WTC11 (cell line): ENCODE measurements at regions not wholly inside any gene's neighbourhood (a gene's known extent, or its start where the extent isn't known, plus 50 kb on each side); places are given as distances from the start of the nearest gene placed in this dataset.

Experiments
- ATAC-seq: fragments of 200-7000 bp; cut with Tn5 transposase; 2 replicates; pipeline ENCODE4 v1.10.0; 2021; ENCODE audit warnings: mild to moderate bottlenecking, moderate library complexity
- CTCF ChIA-PET: fragments of 300-600 bp; sonication (Branson Sonifier 250); formaldehyde crosslinking; loops from one replicate; lab custom pipeline; 2021; ENCODE audit warnings: antibody characterized with exemption; lab: Charles Lee
- POLR2A ChIA-PET: fragments of 350-600 bp; sonication (Branson Sonifier 250); formaldehyde crosslinking; loops from one replicate; lab custom pipeline; 2021; ENCODE audit warnings: antibody characterized with exemption; lab: Charles Lee
- DNase-seq: peaks from one replicate; pipeline ENCODE4 v3.0.0; 2021; ENCODE audit warnings: low spot score
- H3K27ac Mint-ChIP-seq: 2 replicates; pipeline ENCODE4 v1.8.0; 2021; ENCODE audit warnings: mixed read lengths
- H3K27me3 Mint-ChIP-seq: 2 replicates; pipeline ENCODE4 v1.8.0; 2021; ENCODE audit warnings: low read depth, mild to moderate bottlenecking, moderate library complexity, mixed read lengths
- H3K36me3 Mint-ChIP-seq: 2 replicates; pipeline ENCODE4 v1.8.0; 2021; ENCODE audit warnings: mixed read lengths
- H3K4me1 Mint-ChIP-seq: 2 replicates; pipeline ENCODE4 v1.8.0; 2022; ENCODE audit warnings: mixed read lengths
- H3K4me3 Mint-ChIP-seq: 2 replicates; pipeline ENCODE4 v1.8.0; 2021; ENCODE audit warnings: mild to moderate bottlenecking, moderate library complexity, mixed read lengths
- H3K9me3 Mint-ChIP-seq: 2 replicates; pipeline ENCODE4 v1.8.0; 2021; ENCODE audit warnings: mixed read lengths
- CDX4 ChIP-seq: fragments of 250-450 bp; sonication (Bioruptor Pico); IDR thresholded peaks from 2 replicates; pipeline ENCODE4 v1.9.0; 2021; ENCODE audit warnings: moderate library complexity, mild to moderate bottlenecking, inconsistent platforms, borderline replicate concordance
- FOXK1 ChIP-seq: sonication (generic); formaldehyde crosslinking; IDR thresholded peaks from 2 replicates; pipeline ENCODE4 v1.8.0; 2022; ENCODE audit warnings: mild to moderate bottlenecking, moderate library complexity, missing genetic modification reagents
- GABPB1 ChIP-seq: sonication (generic); formaldehyde crosslinking; IDR thresholded peaks from 2 replicates; pipeline ENCODE4 v1.8.1; 2023; ENCODE audit warnings: mild to moderate bottlenecking, missing genetic modification reagents
- GRHL2 ChIP-seq: fragments of 250-450 bp; sonication (Bioruptor Pico); IDR thresholded peaks from 2 replicates; pipeline ENCODE4 v1.8.0; 2022; ENCODE audit warnings: mild to moderate bottlenecking, moderate library complexity; ENCODE audit not compliant: insufficient replicate concordance, severe bottlenecking
- HMGXB4 ChIP-seq: sonication (generic); formaldehyde crosslinking; IDR thresholded peaks from 2 replicates; pipeline ENCODE4 v1.8.1; 2023; ENCODE audit warnings: mild to moderate bottlenecking, moderate library complexity, missing genetic modification reagents
- IRF1 ChIP-seq: sonication (generic); formaldehyde crosslinking; IDR thresholded peaks from 2 replicates; pipeline ENCODE4 v1.8.0; 2023; ENCODE audit warnings: missing genetic modification reagents
- JUN ChIP-seq: sonication (generic); formaldehyde crosslinking; IDR thresholded peaks from 2 replicates; pipeline ENCODE4 v1.8.0; 2023; ENCODE audit warnings: mild to moderate bottlenecking, missing genetic modification reagents
- MLX ChIP-seq: sonication (generic); formaldehyde crosslinking; IDR thresholded peaks from 2 replicates; pipeline ENCODE4 v1.8.1; 2023; ENCODE audit warnings: mild to moderate bottlenecking, missing genetic modification reagents, moderate library complexity
- NR2C2 ChIP-seq: sonication (generic); formaldehyde crosslinking; IDR thresholded peaks from 2 replicates; pipeline ENCODE4 v1.8.0; 2022; ENCODE audit warnings: mild to moderate bottlenecking, missing genetic modification reagents
- PRRX2 ChIP-seq: fragments of 250-450 bp; sonication (Bioruptor Pico); IDR thresholded peaks from 2 replicates; pipeline ENCODE4 v1.8.0; 2021; ENCODE audit warnings: mild to moderate bottlenecking
- TP53 ChIP-seq: sonication (generic); formaldehyde crosslinking; IDR thresholded peaks from 2 replicates; pipeline ENCODE4 v1.8.1; 2023; ENCODE audit warnings: mild to moderate bottlenecking, missing genetic modification reagents
- USF2 ChIP-seq: sonication (generic); formaldehyde crosslinking; IDR thresholded peaks from 2 replicates; pipeline ENCODE4 v1.8.1; 2023; ENCODE audit warnings: mild to moderate bottlenecking, missing genetic modification reagents, moderate library complexity
- ZBTB43 ChIP-seq: sonication (generic); formaldehyde crosslinking; IDR thresholded peaks from 2 replicates; pipeline ENCODE4 v1.8.1; 2023; ENCODE audit warnings: mild to moderate bottlenecking, missing genetic modification reagents
- ZMAT4 ChIP-seq: fragments of 250-450 bp; sonication (Bioruptor Pico); IDR thresholded peaks from 2 replicates; pipeline ENCODE4 v1.9.0; 2021; ENCODE audit warnings: mild to moderate bottlenecking
- ZNF121 ChIP-seq: sonication (generic); formaldehyde crosslinking; IDR thresholded peaks from 2 replicates; pipeline ENCODE4 v1.8.0; 2023; ENCODE audit warnings: missing genetic modification reagents
- ZNF396 ChIP-seq: fragments of 250-450 bp; sonication (Bioruptor Pico); IDR thresholded peaks from 2 replicates; pipeline ENCODE4 v1.8.0; 2021; ENCODE audit warnings: mild to moderate bottlenecking, moderate library complexity, borderline replicate concordance
- ZNF416 ChIP-seq: fragments of 250-450 bp; sonication (Bioruptor Pico); IDR thresholded peaks from 2 replicates; pipeline ENCODE4 v1.9.0; 2021; ENCODE audit warnings: mild to moderate bottlenecking, inconsistent platforms
- ZNF671 ChIP-seq: fragments of 250-450 bp; sonication (Bioruptor Pico); IDR thresholded peaks from 2 replicates; pipeline ENCODE4 v1.8.0; 2021; ENCODE audit warnings: mild to moderate bottlenecking

GRCh38 chr4:30801876-30802275 lies 81.7 kb downstream of the PCDH7 start (continued):
- no peak for TF ChIP-seq HMGXB4 (CRISPR knock-in tag)

GRCh38 chr4:30802622-30803323 lies 82.6 kb downstream of the PCDH7 start:
- no peak for ATAC-seq
- Mint-ChIP-seq H3K4me3 (no peak overlapping the region), H3K27me3 (no peaks in the 10 kb centered on the region)

GRCh38 chr4:30808276-30808675 lies 88.1 kb downstream of the PCDH7 start:
- Mint-ChIP-seq H3K4me1 (peaks cover 8% of the 10 kb centered on the region), H3K9me3 (peaks cover 13% of the 10 kb centered on the region), H3K36me3 (peaks cover 7% of the 10 kb centered on the region), H3K4me3 (no peak overlapping the region), H3K27ac (no peak overlapping the region), H3K27me3 (no peaks in the 10 kb centered on the region)
- CTCF ChIA-PET: no interaction called here
- ATAC-seq (no peak), DNase-seq (no peak)
- TF ChIP-seq CDX4 (CRISPR knock-in tag): no peak
- TF ChIP-seq GRHL2 (CRISPR knock-in tag): no peak
- TF ChIP-seq TP53 (CRISPR knock-in tag): no peak
- TF ChIP-seq JUN (CRISPR knock-in tag): no peak
- no peak for TF ChIP-seq MLX (CRISPR knock-in tag)
- no peak for TF ChIP-seq ZNF671 (CRISPR knock-in tag)
- TF ChIP-seq ZNF396 (CRISPR knock-in tag): no peak
- TF ChIP-seq USF2 (CRISPR knock-in tag): no peak
- TF ChIP-seq FOXK1 (CRISPR knock-in tag): no peak
- no peak for TF ChIP-seq PRRX2 (CRISPR knock-in tag)
- no peak for TF ChIP-seq ZNF416
- no peak for TF ChIP-seq NR2C2 (CRISPR knock-in tag)
- TF ChIP-seq ZNF121 (CRISPR knock-in tag): no peak
- no peak for TF ChIP-seq GABPB1
- no peak for TF ChIP-seq ZBTB43 (CRISPR knock-in tag)
- POLR2A ChIA-PET: interaction anchor here (0.7 kb wide), 1 partner anchor 25 kb away, joined by 4 read pairs; no protein-coding TSS in a partner anchor

More at GRCh38 chr4:30802622-30803323, 82.6 kb downstream of the PCDH7 start:
- Mint-ChIP-seq H3K36me3 (peaks cover 7% of the 10 kb centered on the region), H3K27ac (no peak overlapping the region), H3K9me3 (peaks cover 15% of the 10 kb centered on the region), H3K4me1 (peaks cover 12% of the 10 kb centered on the region)
- POLR2A ChIA-PET: no interaction called here
- no peak for TF ChIP-seq ZMAT4
- no peak for TF ChIP-seq IRF1 (CRISPR knock-in tag)
- CTCF ChIA-PET: no interaction called here
- no peak for DNase-seq
